ENCODE measurements at regions not wholly inside any gene's neighbourhood (a gene's known extent, or its start where the extent isn't known, plus 50 kb on each side); places are given as distances from the start of the nearest gene placed in this dataset.
"Not testable (repeated sequence)": the region's sequence is repeated elsewhere in the genome, so short reads cannot be mapped to it uniquely, and the experiment has no call there.

GRCh38 chr5:42259914-42260313 is 163.3 kb upstream of the GHR start:
- TF ChIP-seq CTCF (IDR thresholded peaks at IDR 0.05; ENCODE audit: extremely low read depth in 1 of 2, insufficient read depth in 1 of 2, low read depth in 1 of 2, low read length in 2 of 2); POLR2A (IDR thresholded peaks at IDR 0.05; ENCODE audit: low read depth, low read length); POLR2AphosphoS5 (IDR thresholded peaks at IDR 0.05; ENCODE audit: insufficient read depth, low read depth, low read length): not testable (repeated sequence)

Data from endothelial cell of umbilical vein (primary cell).